ENCODE measurements at regions not wholly inside any gene's neighbourhood (a gene's known extent, or its start where the extent isn't known, plus 50 kb on each side); places are given as distances from the start of the nearest gene placed in this dataset.

DNA sequence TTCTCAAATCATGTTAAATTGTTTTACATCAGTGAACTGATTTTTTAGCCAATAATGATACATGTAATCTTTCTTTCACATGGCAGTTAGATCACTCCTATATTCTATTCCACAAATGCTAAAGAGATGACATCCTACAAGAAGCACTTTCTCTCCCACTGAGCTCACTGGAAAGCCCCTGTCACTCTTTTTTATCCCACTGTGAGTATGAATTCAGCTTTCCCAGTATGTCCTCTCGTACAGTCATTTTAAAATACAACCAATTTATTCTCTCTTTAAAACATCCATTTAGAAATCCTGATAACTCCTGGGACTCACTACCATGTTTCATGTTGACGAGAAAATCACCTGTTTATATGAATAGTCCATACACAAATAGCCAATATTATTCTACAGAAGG is 599.9 kb downstream of the SEMA5A start:
- no peaks in the 10 kb centered on the region for H3K27me3 Mint-ChIP-seq
- no CpG with 5 or more reads among the region's 2 CpGs for WGBS (ENCODE audit: insufficient coverage)
- no peak for DNase-seq
- ATAC-seq (replicated peaks in 1 of 4): no peak
- H3K27me3 ChIP-seq (replicated peaks in 1 of 2; ENCODE audit: control insufficient read depth in 2 of 2, extremely low read depth in 1 of 2, insufficient read depth in 2 of 2, low read length in 1 of 2): no peaks in the 10 kb centered on the region
- H3K27ac ChIP-seq (ENCODE audit: low read length): no peak overlapping the region
- no peak overlapping the region for H3K4me3 ChIP-seq (ENCODE audit: control insufficient read depth in 1 of 2, extremely low read depth in 1 of 2, low read length in 1 of 2)
- POLR2A ChIA-PET: no interaction called here
- H3K4me3 Mint-ChIP-seq: no peak overlapping the region
- H3K36me3 Mint-ChIP-seq: no peaks in the 10 kb centered on the region
- no peaks in the 10 kb centered on the region for H3K9me3 ChIP-seq
- H3K9me3 Mint-ChIP-seq: peaks cover 0 to 19% (median 16%) of the 10 kb centered on the region in 3 donors
- CTCF ChIA-PET: no interaction called here
- no peaks in the 10 kb centered on the region for H3K36me3 ChIP-seq (ENCODE audit: control insufficient read depth in 2 of 2, extremely low read depth in 1 of 2, insufficient read depth in 1 of 2, low read length in 1 of 2)
- no peaks in the 10 kb centered on the region for H3K4me1 ChIP-seq (ENCODE audit: control insufficient read depth in 1 of 2, extremely low read depth in 1 of 2, insufficient read depth in 2 of 2, low read length in 2 of 2)
- no peak overlapping the region for H3K27ac Mint-ChIP-seq
- H3K4me1 Mint-ChIP-seq: no peaks in the 10 kb centered on the region

DNA sequence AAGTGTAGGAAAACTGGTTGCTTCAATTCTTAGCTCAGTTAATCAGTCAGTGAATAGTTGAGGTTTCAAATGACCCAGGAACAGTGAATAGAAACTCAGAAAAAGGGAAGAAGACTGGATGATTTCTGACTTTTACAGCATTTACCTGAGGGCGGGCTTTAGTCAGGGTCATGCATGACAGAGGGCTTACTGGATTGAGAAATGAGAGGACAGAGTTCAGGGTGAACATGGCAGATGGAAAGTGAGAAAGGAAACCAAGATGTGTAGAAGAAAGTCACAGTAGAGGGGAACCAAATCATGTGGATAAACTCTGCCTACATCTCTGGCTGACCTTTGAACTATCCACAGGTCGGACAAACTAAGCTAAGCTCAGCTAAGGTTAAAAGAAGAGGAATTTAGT is 596.0 kb downstream of the SEMA5A start:
- H3K9me3 Mint-ChIP-seq: peaks cover 4 to 15% (median 11%) of the 10 kb centered on the region in 3 donors
- ChIA-PET POLR2A (no interaction called here), CTCF (no interaction called here)
- 100% methylated on average over 1 of the region's 2 CpGs for WGBS (ENCODE audit: insufficient coverage)
- H3K27ac Mint-ChIP-seq: no peak overlapping the region
- Histone ChIP-seq H3K9me3 (no peaks in the 10 kb centered on the region), H3K4me1 (ENCODE audit: control insufficient read depth in 1 of 2, extremely low read depth in 1 of 2, insufficient read depth in 2 of 2, low read length in 2 of 2) (no peaks in the 10 kb centered on the region), H3K36me3 (ENCODE audit: control insufficient read depth in 2 of 2, extremely low read depth in 1 of 2, insufficient read depth in 1 of 2, low read length in 1 of 2) (no peaks in the 10 kb centered on the region), H3K27ac (ENCODE audit: low read length) (no peak overlapping the region), H3K27me3 (replicated peaks in 1 of 2; ENCODE audit: control insufficient read depth in 2 of 2, extremely low read depth in 1 of 2, insufficient read depth in 2 of 2, low read length in 1 of 2) (no peaks in the 10 kb centered on the region), H3K4me3 (ENCODE audit: control insufficient read depth in 1 of 2, extremely low read depth in 1 of 2, low read length in 1 of 2) (no peak overlapping the region)
- no peak for ATAC-seq (replicated peaks in 1 of 4)
- DNase-seq: no peak
- H3K27me3 Mint-ChIP-seq: no peaks in the 10 kb centered on the region
- no peaks in the 10 kb centered on the region for H3K4me1 Mint-ChIP-seq
- no peak overlapping the region for H3K4me3 Mint-ChIP-seq
- H3K36me3 Mint-ChIP-seq: no peaks in the 10 kb centered on the region

DNA sequence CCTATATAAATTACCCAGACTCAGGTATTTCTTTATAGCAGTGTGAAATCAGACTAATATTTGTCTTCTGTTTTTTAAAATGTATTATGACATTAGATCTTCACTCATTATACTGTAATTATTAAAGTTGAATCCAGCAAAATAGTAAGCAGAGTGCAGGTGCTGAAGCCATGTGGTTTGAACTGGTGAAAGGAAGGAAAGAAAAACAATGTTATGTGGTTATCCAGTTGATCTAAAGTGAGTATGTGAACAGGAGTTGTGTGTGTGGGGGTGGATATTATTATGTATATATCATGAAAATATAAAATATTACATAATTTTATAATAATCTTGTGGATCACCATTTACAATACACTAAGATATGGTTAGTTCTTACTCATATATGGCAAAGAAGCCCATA is 593.7 kb downstream of the SEMA5A start:
- H3K4me3 ChIP-seq (ENCODE audit: control insufficient read depth in 1 of 2, extremely low read depth in 1 of 2, low read length in 1 of 2): no peak overlapping the region
- H3K9me3 ChIP-seq: no peaks in the 10 kb centered on the region
- ChIA-PET CTCF (no interaction called here), POLR2A (no interaction called here)
- Mint-ChIP-seq H3K9me3 (peaks cover 4 to 14% (median 8%) of the 10 kb centered on the region in 3 donors), H3K4me3 (no peak overlapping the region), H3K27me3 (no peaks in the 10 kb centered on the region), H3K36me3 (no peaks in the 10 kb centered on the region), H3K4me1 (no peaks in the 10 kb centered on the region), H3K27ac (no peak overlapping the region)
- no peaks in the 10 kb centered on the region for H3K4me1 ChIP-seq (ENCODE audit: control insufficient read depth in 1 of 2, extremely low read depth in 1 of 2, insufficient read depth in 2 of 2, low read length in 2 of 2)
- H3K27ac ChIP-seq (ENCODE audit: low read length): no peak overlapping the region
- ATAC-seq (replicated peaks in 1 of 4) (no peak), DNase-seq (no peak)
- H3K36me3 ChIP-seq (ENCODE audit: control insufficient read depth in 2 of 2, extremely low read depth in 1 of 2, insufficient read depth in 1 of 2, low read length in 1 of 2): no peaks in the 10 kb centered on the region
- H3K27me3 ChIP-seq (replicated peaks in 1 of 2; ENCODE audit: control insufficient read depth in 2 of 2, extremely low read depth in 1 of 2, insufficient read depth in 2 of 2, low read length in 1 of 2): no peaks in the 10 kb centered on the region

- no peak overlapping the region for H3K4me3 Mint-ChIP-seq
- no peaks in the 10 kb centered on the region for H3K9me3 ChIP-seq
- H3K27me3 ChIP-seq (replicated peaks in 1 of 2; ENCODE audit: control insufficient read depth in 2 of 2, extremely low read depth in 1 of 2, insufficient read depth in 2 of 2, low read length in 1 of 2): no peaks in the 10 kb centered on the region
- no CpG with 5 or more reads among the region's 1 CpG for WGBS (ENCODE audit: insufficient coverage)
- H3K9me3 Mint-ChIP-seq: peaks cover 4 to 15% (median 10%) of the 10 kb centered on the region in 3 donors
- no peaks in the 10 kb centered on the region for H3K4me1 ChIP-seq (ENCODE audit: control insufficient read depth in 1 of 2, extremely low read depth in 1 of 2, insufficient read depth in 2 of 2, low read length in 2 of 2)
- CTCF ChIA-PET: no interaction called here
- H3K36me3 ChIP-seq (ENCODE audit: control insufficient read depth in 2 of 2, extremely low read depth in 1 of 2, insufficient read depth in 1 of 2, low read length in 1 of 2): no peaks in the 10 kb centered on the region
- POLR2A ChIA-PET: no interaction called here
- H3K4me1 Mint-ChIP-seq: no peaks in the 10 kb centered on the region
- DNase-seq: no peak
- no peak overlapping the region for H3K27ac ChIP-seq (ENCODE audit: low read length)
- H3K27ac Mint-ChIP-seq: no peak overlapping the region
- no peaks in the 10 kb centered on the region for H3K27me3 Mint-ChIP-seq
- no peaks in the 10 kb centered on the region for H3K36me3 Mint-ChIP-seq
- no peak overlapping the region for H3K4me3 ChIP-seq (ENCODE audit: control insufficient read depth in 1 of 2, extremely low read depth in 1 of 2, low read length in 1 of 2)
- no peak for ATAC-seq (replicated peaks in 1 of 4)
These were observed 592.9 kb downstream of the SEMA5A start for GRCh38 chr5:8953016-8953415.

- H3K9me3 Mint-ChIP-seq: peaks cover 4 to 15% (median 13%) of the 10 kb centered on the region in 3 donors
- POLR2A ChIA-PET: no interaction called here
- no peaks in the 10 kb centered on the region for H3K4me1 ChIP-seq (ENCODE audit: control insufficient read depth in 1 of 2, extremely low read depth in 1 of 2, insufficient read depth in 2 of 2, low read length in 2 of 2)
These were observed 591.9 kb downstream of the SEMA5A start for GRCh38 chr5:8953911-8954438.

GRCh38 chr5:8954801-8955200 is 591.1 kb downstream of the SEMA5A start:
- Histone ChIP-seq H3K4me3 (ENCODE audit: control insufficient read depth in 1 of 2, extremely low read depth in 1 of 2, low read length in 1 of 2) (no peak overlapping the region), H3K9me3 (no peaks in the 10 kb centered on the region), H3K4me1 (ENCODE audit: control insufficient read depth in 1 of 2, extremely low read depth in 1 of 2, insufficient read depth in 2 of 2, low read length in 2 of 2) (no peaks in the 10 kb centered on the region), H3K27ac (ENCODE audit: low read length) (no peak overlapping the region), H3K36me3 (ENCODE audit: control insufficient read depth in 2 of 2, extremely low read depth in 1 of 2, insufficient read depth in 1 of 2, low read length in 1 of 2) (no peaks in the 10 kb centered on the region), H3K27me3 (replicated peaks in 1 of 2; ENCODE audit: control insufficient read depth in 2 of 2, extremely low read depth in 1 of 2, insufficient read depth in 2 of 2, low read length in 1 of 2) (no peaks in the 10 kb centered on the region)
- POLR2A ChIA-PET: no interaction called here
- DNase-seq (no peak), ATAC-seq (replicated peaks in 1 of 4) (no peak)
- CTCF ChIA-PET: no interaction called here
- Mint-ChIP-seq H3K27ac (no peak overlapping the region), H3K27me3 (no peaks in the 10 kb centered on the region), H3K4me1 (no peaks in the 10 kb centered on the region), H3K9me3 (peaks cover 4 to 15% (median 12%) of the 10 kb centered on the region in 3 donors), H3K4me3 (no peak overlapping the region), H3K36me3 (no peaks in the 10 kb centered on the region)
- no CpG with 5 or more reads among the region's 2 CpGs for WGBS (ENCODE audit: insufficient coverage)

More at GRCh38 chr5:8953911-8954438, 591.9 kb downstream of the SEMA5A start:
- CTCF ChIA-PET: no interaction called here
- Histone ChIP-seq H3K27me3 (replicated peaks in 1 of 2; ENCODE audit: control insufficient read depth in 2 of 2, extremely low read depth in 1 of 2, insufficient read depth in 2 of 2, low read length in 1 of 2) (no peaks in the 10 kb centered on the region), H3K4me3 (ENCODE audit: control insufficient read depth in 1 of 2, extremely low read depth in 1 of 2, low read length in 1 of 2) (no peak overlapping the region), H3K36me3 (ENCODE audit: control insufficient read depth in 2 of 2, extremely low read depth in 1 of 2, insufficient read depth in 1 of 2, low read length in 1 of 2) (no peaks in the 10 kb centered on the region), H3K9me3 (no peaks in the 10 kb centered on the region), H3K27ac (ENCODE audit: low read length) (no peak overlapping the region)
- Mint-ChIP-seq H3K4me1 (no peaks in the 10 kb centered on the region), H3K27ac (no peak overlapping the region), H3K36me3 (no peaks in the 10 kb centered on the region), H3K4me3 (no peak overlapping the region), H3K27me3 (no peaks in the 10 kb centered on the region)
- no peak for ATAC-seq (replicated peaks in 1 of 4)
- 60% methylated on average over 1 of the region's 1 CpG for WGBS (ENCODE audit: insufficient coverage)
- no peak for DNase-seq

GRCh38 chr5:8956659-8957058 is 589.2 kb downstream of the SEMA5A start:
- Mint-ChIP-seq H3K36me3 (no peaks in the 10 kb centered on the region), H3K27me3 (no peaks in the 10 kb centered on the region), H3K27ac (no peak overlapping the region), H3K4me1 (no peaks in the 10 kb centered on the region), H3K4me3 (no peak overlapping the region), H3K9me3 (peaks cover 7 to 13% (median 12%) of the 10 kb centered on the region in 3 donors)
- WGBS (ENCODE audit: insufficient coverage): no CpG with 5 or more reads among the region's 2 CpGs
- POLR2A ChIA-PET: no interaction called here
- Histone ChIP-seq H3K27ac (ENCODE audit: low read length) (no peak overlapping the region), H3K9me3 (no peaks in the 10 kb centered on the region), H3K36me3 (ENCODE audit: control insufficient read depth in 2 of 2, extremely low read depth in 1 of 2, insufficient read depth in 1 of 2, low read length in 1 of 2) (no peaks in the 10 kb centered on the region), H3K4me3 (ENCODE audit: control insufficient read depth in 1 of 2, extremely low read depth in 1 of 2, low read length in 1 of 2) (no peak overlapping the region), H3K27me3 (replicated peaks in 1 of 2; ENCODE audit: control insufficient read depth in 2 of 2, extremely low read depth in 1 of 2, insufficient read depth in 2 of 2, low read length in 1 of 2) (no peaks in the 10 kb centered on the region), H3K4me1 (ENCODE audit: control insufficient read depth in 1 of 2, extremely low read depth in 1 of 2, insufficient read depth in 2 of 2, low read length in 2 of 2) (no peaks in the 10 kb centered on the region)
- no peak for DNase-seq
- CTCF ChIA-PET: no interaction called here
- ATAC-seq (replicated peaks in 1 of 4): no peak
